Right lobe of liver (tissue), 6 donors: ENCODE measurements at regions not wholly inside any gene's neighbourhood (a gene's known extent, or its start where the extent isn't known, plus 50 kb on each side); places are given as distances from the start of the nearest gene placed in this dataset.

Source experiments
- ATAC-seq, 4 donors: fragments of 200-7000 bp; cut with Tn5 transposase; one replicate each; pipeline ENCODE4 v1.9.1; 2020; ENCODE audit warnings: mild to moderate bottlenecking in 4 of 4, moderate library complexity in 4 of 4
- DNase-seq, 3 donors: peaks; one replicate each; pipeline ENCODE4 v3.0.0-alpha.2; 2020
- H3K27ac ChIP-seq, 3 donors: fragments of 200-600 bp; one replicate each; pipeline ENCODE4 v1.8.0; 2022
- H3K27me3 ChIP-seq, 2 donors: fragments of 200-600 bp; one replicate each; pipeline ENCODE4 v1.8.0; 2022
- H3K36me3 ChIP-seq, 4 donors: fragments of 200-600 bp; sonication (generic) in 1 of 4; one replicate each; pipeline versions ENCODE4 v1.5.1 to v1.8.0; 2017 to 2022; ENCODE audit warnings: control low read depth in 1 of 4
- H3K4me1 ChIP-seq, 4 donors: fragments of 200-600 bp; sonication (generic) in 1 of 4; one replicate each; pipeline versions ENCODE4 v1.5.1 to v1.8.0; 2017 to 2022; ENCODE audit warnings: control low read depth in 1 of 4
- H3K4me3 ChIP-seq, 3 donors: fragments of 200-600 bp; one replicate each; pipeline ENCODE4 v1.8.0; 2022
- H3K9me3 ChIP-seq, 4 donors: fragments of 200-600 bp; sonication (generic) in 1 of 4; one replicate each; pipeline versions ENCODE4 v1.5.1 to v1.8.0; 2017 to 2022; ENCODE audit warnings: control low read depth in 1 of 4
- POLR2A ChIP-seq: fragments of 450-650 bp; IDR thresholded peaks from one replicate; pipeline ENCODE4 v1.6.1; 2017; ENCODE audit warnings: antibody characterized with exemption, mild to moderate bottlenecking
- WGBS: methylation state at CpG from one replicate; pipeline ENCODE4 v1.1.6; 2018; ENCODE audit warnings: low coverage, low lambda C conversion rate; ENCODE audit not compliant: insufficient coverage; ENCODE audit errors: missing lambda C conversion rate; 5-methylcytosine and 5-hydroxymethylcytosine counted together
- intact Hi-C, 2 donors: fragments of 100-400 bp; cut with DNase I; formaldehyde crosslinking; loops; one replicate each; pipeline versions ENCODE4 v1.11.2 to v1.14.1; 2022
- TF ChIP-seq, protein P1 (sequence below), 4 donors: fragments of 200-600 bp in 3 of 4; fragments of 450-650 bp in 1 of 4; IDR thresholded peaks; one replicate each; pipeline versions ENCODE4 v1.5.1 to v1.8.0; 2016 to 2022; ENCODE audit warnings: antibody characterized with exemption in 4 of 4, mild to moderate bottlenecking in 2 of 4
- donor health status: DM: no; HTN: yes; CAD: no.
- donor health status: DM: no; HTN: no; CAD: no.
- donor health status: DM: no; HTN: no; CAD: no.
- donor health status: DM: no; HTN: yes; CAD: no.
- donor health status: DM: no; HTN: yes; CAD: no.

DNA sequence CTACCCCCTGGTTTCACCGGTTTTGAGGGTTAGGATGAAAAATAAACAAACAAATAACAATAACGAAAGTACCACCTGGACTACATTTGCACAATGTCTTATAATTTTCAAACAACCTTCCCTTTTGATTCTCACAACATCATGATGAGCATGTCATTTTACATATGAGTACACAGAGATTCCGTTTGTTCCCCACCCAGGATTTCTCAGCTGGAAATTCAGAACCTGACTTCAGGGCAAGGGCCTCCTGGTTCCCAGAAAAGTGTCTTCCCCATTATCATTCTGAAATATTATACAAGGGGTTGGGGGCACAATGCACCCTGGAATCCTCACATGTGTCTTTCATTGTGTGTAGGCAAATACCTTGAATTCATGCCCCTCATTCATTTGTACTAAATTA is 135.8 kb upstream of the NOCT start:
- H3K27ac ChIP-seq: no peak overlapping the region
- H3K4me3 ChIP-seq: no peak overlapping the region
- no peaks in the 10 kb centered on the region for H3K36me3 ChIP-seq
- WGBS: 83% methylated on average over 3 of the region's 3 CpGs
- DNase-seq (no peak), ATAC-seq (no peak)
- TF ChIP-seq POLR2A: no peak
- TF ChIP-seq, protein P1, sequence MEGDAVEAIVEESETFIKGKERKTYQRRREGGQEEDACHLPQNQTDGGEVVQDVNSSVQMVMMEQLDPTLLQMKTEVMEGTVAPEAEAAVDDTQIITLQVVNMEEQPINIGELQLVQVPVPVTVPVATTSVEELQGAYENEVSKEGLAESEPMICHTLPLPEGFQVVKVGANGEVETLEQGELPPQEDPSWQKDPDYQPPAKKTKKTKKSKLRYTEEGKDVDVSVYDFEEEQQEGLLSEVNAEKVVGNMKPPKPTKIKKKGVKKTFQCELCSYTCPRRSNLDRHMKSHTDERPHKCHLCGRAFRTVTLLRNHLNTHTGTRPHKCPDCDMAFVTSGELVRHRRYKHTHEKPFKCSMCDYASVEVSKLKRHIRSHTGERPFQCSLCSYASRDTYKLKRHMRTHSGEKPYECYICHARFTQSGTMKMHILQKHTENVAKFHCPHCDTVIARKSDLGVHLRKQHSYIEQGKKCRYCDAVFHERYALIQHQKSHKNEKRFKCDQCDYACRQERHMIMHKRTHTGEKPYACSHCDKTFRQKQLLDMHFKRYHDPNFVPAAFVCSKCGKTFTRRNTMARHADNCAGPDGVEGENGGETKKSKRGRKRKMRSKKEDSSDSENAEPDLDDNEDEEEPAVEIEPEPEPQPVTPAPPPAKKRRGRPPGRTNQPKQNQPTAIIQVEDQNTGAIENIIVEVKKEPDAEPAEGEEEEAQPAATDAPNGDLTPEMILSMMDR (IDR thresholded peaks at IDR 0.05): no peak
- no peaks in the 10 kb centered on the region for H3K4me1 ChIP-seq
- intact Hi-C loops: no loop called here
- no peaks in the 10 kb centered on the region for H3K9me3 ChIP-seq
- no peaks in the 10 kb centered on the region for H3K27me3 ChIP-seq

DNA sequence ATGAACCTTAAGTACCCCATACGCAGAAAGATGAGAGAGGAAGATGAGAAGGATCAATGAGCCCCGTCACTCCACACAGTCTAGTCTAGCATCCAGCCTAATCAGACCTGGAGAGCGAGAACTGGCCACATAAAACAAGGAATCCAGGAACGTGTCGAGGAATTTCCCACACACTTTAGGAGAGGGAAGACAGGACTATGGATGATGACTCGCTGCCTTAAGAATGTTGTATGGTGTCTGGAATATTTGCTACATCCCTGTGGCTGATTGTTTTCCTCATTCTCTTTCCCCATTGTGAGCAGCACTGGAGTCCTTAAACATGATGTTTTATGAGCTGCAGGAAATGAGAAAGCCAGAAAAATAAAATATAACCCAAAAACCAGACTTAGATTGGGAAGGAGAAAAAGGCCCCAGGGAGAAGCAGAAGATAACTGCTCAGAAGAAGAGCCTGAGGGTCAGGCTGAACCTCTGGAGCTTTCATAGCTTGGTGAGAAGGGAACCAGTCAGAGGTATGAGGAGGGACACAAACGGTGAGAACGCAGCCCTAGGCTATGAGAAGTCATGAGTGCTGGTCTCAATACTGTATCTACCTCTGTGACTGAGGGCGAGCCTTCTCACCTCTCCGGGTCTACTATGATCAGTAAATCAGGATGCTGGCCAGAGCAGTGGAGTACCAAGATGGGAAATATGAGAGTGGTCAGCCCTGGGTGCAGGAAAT is 139.5 kb upstream of the NOCT start:
- no peaks in the 10 kb centered on the region for H3K4me1 ChIP-seq
- H3K27ac ChIP-seq: no peak overlapping the region
- intact Hi-C loops: no loop called here
- H3K9me3 ChIP-seq: no peaks in the 10 kb centered on the region
- DNase-seq (no peak), ATAC-seq (no peak)
- H3K36me3 ChIP-seq: no peaks in the 10 kb centered on the region
- WGBS: 74% methylated on average over 9 of the region's 10 CpGs
- no peaks in the 10 kb centered on the region for H3K27me3 ChIP-seq
- no peak for TF ChIP-seq POLR2A
- TF ChIP-seq, protein P1 (IDR thresholded peaks at IDR 0.05): no peak
- no peak overlapping the region for H3K4me3 ChIP-seq

DNA sequence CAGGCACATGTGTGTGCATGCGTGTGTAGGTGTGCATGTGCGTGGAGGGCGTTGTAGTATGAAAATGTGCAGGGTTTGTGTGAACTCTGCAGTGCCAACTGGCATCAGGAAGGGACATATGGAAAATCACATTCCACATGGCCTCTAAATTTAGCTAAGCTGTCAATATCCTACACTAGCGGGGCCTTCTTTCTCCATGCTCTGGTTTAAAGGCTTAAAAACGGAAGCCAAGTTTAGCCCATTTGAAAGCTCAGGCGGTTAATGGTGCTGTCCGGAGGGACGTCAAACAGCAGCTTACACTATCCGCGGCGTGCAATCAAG is 144.1 kb upstream of the NOCT start:
- intact Hi-C loops: no loop called here
- no peak for TF ChIP-seq POLR2A
- TF ChIP-seq, protein P1 (IDR thresholded peaks at IDR 0.05): no peak
- Histone ChIP-seq H3K9me3 (no peaks in the 10 kb centered on the region), H3K36me3 (no peaks in the 10 kb centered on the region), H3K27ac (no peak overlapping the region), H3K4me1 (no peaks in the 10 kb centered on the region), H3K4me3 (no peak overlapping the region), H3K27me3 (no peaks in the 10 kb centered on the region)
- ATAC-seq: no peak
- 35% methylated on average over 5 of the region's 11 CpGs for WGBS
- DNase-seq: no peak

DNA sequence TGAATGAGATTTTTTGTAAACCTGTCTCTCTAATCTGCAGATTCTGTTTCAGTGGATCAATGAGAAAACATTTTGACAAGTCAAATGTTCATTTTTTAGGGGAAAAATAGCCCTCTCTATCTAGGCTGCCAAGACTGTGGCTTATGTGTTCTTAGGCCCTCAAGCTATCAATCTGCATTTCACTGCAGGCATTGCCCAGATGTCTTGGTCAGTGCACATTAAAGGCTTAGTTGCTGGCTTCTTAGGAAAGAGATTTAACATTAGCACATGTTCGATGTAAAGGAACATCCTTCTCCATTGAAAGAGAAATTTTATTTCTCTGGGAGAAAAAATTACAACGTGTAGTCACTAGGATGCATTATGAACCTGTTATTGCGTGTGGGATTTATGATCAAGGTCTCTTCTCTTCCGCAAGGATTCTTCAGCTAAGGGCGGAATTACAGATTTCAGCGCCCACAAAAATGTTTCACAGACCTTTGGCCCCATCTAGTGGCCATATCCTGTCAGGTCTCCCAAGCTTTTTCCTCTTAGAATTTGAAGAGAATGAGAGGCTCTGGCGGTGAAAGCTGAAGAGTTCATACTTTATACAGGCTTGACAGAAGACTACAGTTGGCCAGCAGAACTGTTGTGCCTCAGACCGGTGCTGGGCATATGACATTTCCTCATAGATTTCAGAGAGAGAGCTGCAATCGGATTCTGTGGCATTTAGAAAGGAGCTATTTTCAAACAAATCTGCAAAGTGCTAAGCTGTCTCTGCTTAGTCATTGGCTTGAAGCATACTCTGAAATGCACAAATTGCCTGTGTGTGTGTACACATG is 144.6 kb upstream of the NOCT start:
- Histone ChIP-seq H3K4me3 (no peak overlapping the region), H3K27me3 (no peaks in the 10 kb centered on the region), H3K36me3 (no peaks in the 10 kb centered on the region), H3K27ac (no peak overlapping the region), H3K4me1 (no peaks in the 10 kb centered on the region), H3K9me3 (no peaks in the 10 kb centered on the region)
- intact Hi-C loops: no loop called here
- TF ChIP-seq, protein P1 (IDR thresholded peaks at IDR 0.05): peak; percentile 82 to 93 (median 88)
- no peak for TF ChIP-seq POLR2A
- WGBS: 8% methylated on average over 9 of the region's 9 CpGs
- peak; percentile 90 to 98 (median 94) for ATAC-seq
- DNase-seq: peak in 1 of 3 donors; percentile 57
